ENCODE measurements at regions not wholly inside any gene's neighbourhood (a gene's known extent, or its start where the extent isn't known, plus 50 kb on each side); places are given as distances from the start of the nearest gene placed in this dataset.
A peak's percentile ranks its signal among the peaks of the same experiment; 100 is the strongest.

- DNase-seq, result no peak
Observed at GRCh38 chrX:39189431-39189830, 388.2 kb downstream of the MID1IP1 start.

DNA sequence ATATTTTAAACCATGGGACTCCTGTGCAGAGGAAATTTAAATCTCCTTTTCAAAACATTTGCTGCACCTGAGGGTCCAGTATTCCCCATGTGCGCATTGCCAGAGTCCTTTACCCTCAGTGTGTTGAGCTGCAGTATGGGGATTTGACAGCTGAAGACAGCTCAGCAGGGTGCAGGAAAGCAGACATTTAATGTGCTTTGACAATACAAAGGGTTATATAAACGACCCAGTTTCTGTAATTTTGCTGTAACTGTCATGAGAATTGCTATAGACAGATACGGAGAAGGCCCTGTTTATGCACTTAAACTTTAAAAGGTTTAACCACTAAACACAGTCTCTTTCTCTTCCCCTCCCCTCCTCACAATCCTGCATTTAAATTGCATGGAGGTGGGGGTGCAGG is 393.4 kb downstream of the MID1IP1 start:
- DNase-seq, result no peak

DNA sequence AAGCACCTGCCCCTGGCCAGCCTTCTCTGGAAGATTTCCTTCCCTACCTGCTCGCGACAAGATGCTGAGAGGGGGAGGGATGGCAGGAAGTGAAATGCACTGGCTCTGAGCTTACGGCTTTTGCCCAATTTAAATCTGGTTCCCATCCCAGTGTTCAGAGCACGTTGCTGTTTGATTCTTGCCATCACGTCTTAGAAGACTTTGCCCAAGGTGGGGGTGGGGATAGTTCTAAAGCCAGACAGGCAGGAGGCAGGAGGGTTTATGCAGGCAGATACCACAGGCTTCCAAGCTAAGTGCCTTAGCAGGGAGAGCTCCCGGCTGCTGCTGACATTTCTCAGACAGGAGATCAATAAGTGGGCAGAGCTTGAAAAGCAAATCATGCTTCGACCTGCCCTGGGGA is 393.9 kb downstream of the MID1IP1 start:
- DNase-seq, result peak; percentile 38

DNA sequence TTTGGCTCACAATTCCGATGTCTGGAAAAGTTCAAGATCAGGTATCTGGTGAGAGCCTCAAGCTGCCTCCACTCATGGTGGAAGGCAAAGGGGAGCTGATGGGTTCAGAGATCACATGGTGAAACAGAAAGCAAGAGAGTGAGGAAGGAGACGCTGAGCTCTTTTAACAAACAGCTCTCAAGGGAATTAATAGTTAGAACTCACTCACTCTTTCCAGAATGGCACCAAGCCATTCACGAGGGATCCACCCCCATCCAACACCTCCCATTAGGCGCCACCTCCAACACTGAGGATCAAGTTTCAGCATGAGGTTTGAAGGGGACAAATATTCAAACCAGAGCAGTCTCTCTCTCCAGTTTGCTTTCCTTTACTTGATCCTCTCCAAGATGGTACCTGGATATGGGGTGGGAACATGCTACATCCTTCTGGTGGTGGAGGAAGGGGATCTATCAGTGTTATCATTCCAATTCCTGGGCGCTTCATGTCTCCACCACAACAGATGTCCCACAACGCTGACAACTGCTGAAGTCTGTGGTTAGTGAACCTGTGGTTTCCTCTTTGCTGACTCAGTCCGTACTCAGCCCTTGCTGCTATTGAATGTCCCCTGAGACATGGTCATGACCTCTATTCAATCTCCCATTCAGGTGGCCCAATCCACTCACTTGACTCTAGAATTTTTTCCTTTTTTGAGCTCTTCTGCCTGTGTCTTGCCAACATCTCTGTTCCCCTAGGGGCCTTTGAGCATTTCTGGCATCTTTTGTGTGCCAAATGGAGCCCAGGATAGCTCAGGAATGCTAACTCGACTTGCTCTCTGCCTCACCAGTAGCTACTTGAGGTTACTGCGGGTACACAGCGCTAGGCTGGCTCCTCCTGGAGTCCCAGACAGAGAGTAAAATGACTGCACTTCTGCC is 395.2 kb downstream of the MID1IP1 start:
- DNase-seq, result peak; percentile 62

GRCh38 chrX:39199429-39199828 is 398.2 kb downstream of the MID1IP1 start:
- DNase-seq, result no peak

GRCh38 chrX:39201305-39201990 is 400.2 kb downstream of the MID1IP1 start:
- no peak for DNase-seq

- DNase-seq, result no peak
Observed at GRCh38 chrX:39202641-39203040, 401.4 kb downstream of the MID1IP1 start.

- DNase-seq, result no peak
Observed at GRCh38 chrX:39203427-39203826, 402.2 kb downstream of the MID1IP1 start.

- DNase-seq, result no peak
Observed at GRCh38 chrX:39204353-39204752, 403.1 kb downstream of the MID1IP1 start.

DNA sequence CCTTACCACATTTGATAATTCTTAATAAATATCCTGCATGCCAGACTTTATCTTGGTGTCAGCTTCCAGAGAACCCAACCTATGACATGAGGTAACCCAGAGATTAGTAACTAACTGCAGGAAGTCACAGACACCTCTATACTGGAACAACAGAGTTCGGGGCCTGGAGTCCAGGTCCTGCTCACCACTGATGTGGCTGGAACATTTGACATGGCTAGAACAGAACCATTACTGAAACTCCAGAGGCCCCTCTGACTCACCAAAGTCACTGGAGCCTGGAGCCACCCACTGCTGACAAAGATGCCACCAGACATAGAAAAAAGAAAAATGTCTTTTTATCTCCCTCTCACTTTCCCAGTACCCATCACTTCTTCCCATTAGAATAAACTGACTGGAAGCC is 403.7 kb downstream of the MID1IP1 start:
- DNase-seq, result no peak

- no peak for DNase-seq
Observed at GRCh38 chrX:39205467-39205866, 404.2 kb downstream of the MID1IP1 start.

GRCh38 chrX:39206399-39207145 is 405.3 kb downstream of the MID1IP1 start:
- no peak for DNase-seq

DNA sequence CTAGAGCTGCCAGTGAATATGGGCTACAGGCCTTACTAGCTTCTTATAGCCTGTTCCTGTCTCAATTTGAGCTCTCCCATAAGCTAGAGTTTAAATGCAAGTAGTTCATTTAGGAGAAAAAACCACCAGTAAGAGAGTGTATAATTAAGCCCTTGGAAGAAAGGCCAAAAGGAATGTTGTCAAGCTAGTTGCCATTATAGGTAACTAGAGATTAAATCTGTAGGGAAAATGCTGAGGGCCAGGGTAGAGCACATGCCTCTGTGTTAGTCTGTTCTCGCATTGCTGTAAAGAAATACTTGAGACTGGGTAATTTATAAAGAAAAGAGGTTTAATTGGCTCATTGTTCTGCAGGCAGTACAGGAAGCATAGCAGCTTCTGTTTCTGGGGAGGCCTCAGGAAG is 410.2 kb downstream of the MID1IP1 start:
- no peak for DNase-seq

- peak; percentile 26 for DNase-seq
Observed at GRCh38 chrX:39212456-39212855, 411.2 kb downstream of the MID1IP1 start.

DNA sequence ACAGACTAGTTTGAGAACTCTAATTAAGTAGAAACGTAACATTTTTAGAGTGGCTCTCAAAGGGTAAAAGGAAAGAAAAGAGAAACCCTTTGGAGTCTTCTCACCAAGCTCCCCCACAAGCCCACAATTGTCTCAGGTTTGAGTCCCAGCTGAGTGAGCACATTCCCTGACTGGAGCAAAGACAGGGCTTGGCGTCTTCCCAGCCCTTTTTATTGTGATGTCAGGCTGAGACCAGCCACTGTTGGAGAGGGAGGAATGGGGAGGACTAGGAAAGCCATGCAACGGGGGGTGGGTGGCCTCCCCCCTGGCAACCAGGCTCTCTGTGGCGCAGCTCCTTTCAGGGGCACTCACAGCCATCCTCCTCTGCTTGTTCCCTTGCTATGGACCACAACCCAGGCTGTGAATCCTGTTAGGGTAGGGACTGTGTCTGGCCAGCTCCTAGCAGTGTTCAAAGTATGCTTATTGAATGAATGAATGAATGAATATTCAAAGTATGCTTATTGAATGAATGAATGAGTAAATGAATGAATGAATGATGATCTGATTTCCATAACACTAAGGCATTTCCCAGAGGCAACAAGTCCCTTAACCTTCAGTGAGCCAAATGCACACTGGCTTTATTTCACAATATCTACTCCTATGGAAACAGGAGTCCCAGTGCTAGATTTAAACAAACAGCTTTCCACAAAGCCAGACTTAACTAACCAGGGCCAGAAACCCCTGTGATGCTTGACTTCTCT is 413.3 kb downstream of the MID1IP1 start:
- no peak for DNase-seq

- no peak for DNase-seq
Observed at GRCh38 chrX:39220952-39221351, 419.7 kb downstream of the MID1IP1 start.

DNA sequence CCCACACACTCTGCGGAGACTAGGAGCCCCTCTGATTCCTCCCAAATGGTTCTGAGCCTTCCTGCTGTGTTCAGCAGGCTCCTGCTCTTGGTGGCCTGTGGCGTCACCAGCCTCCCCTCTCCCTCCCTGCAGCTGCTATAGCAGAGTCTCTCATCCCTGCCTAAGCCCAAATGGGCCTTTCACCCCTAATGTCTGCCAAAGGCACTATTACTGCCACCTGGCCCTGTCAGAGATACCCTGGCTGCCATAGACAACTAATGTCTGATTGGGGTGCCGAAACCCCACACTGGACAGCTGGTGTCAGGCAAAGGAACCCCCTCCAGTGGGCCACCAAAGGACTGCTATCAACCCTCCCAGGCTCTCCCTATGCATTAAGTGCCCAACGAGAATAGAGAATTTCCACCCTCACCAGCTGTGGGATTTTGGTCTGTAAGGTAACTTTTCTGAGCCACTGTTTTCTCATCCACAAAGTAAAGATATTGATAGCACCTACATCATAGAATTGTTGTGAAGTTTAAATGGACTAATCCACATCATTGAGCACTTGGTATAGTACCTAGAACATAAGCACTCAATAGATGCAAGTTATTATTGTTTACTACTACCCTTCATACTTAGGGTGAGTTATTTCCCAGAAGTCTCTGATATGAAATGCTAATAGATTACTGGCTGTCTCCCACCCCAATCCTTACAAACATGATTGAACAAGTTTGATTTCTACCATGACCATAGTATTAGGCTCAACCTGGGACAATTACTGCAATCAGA is 421.3 kb downstream of the MID1IP1 start:
- no peak for DNase-seq

GRCh38 chrX:39226251-39226650 is 425.0 kb downstream of the MID1IP1 start:
- no peak for DNase-seq

DNA sequence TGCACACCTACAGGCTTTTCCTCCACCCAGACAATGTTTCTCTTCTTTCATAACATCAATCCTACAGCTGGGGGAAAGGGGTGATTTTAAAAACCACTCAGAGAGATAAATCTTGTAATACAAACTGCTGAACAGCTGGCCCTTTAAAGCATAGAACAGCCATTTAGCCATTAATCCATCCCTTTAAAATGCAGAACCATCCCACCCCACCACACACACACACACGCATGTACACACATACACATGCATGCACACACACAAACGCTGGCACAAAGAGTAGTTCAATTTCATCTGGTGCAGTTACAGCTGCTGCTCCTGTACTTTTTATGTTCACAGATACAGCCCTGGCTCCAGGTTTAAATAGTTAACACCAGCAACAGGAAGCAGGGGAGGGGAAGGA is 426.1 kb downstream of the MID1IP1 start:
- DNase-seq, result peak; percentile 26

- DNase-seq, result no peak
Observed at GRCh38 chrX:39238006-39238405, 436.7 kb downstream of the MID1IP1 start.

GRCh38 chrX:39242187-39242586 is 440.9 kb downstream of the MID1IP1 start:
- no peak for DNase-seq

- DNase-seq, result no peak
Observed at GRCh38 chrX:39244147-39244546, 442.9 kb downstream of the MID1IP1 start.

Measured in NCI-H2171 (cell line).